H1 (cell line): ENCODE measurements at regions not wholly inside any gene's neighbourhood (a gene's known extent, or its start where the extent isn't known, plus 50 kb on each side); places are given as distances from the start of the nearest gene placed in this dataset.

ENCODE experiments used
- CTCF ChIA-PET: fragments of 300-600 bp; sonication (Branson Sonifier 250); formaldehyde crosslinking; loops from one replicate; lab custom pipeline; 2021; ENCODE audit not compliant: partially characterized antibody; lab: Charles Lee
- POLR2A ChIA-PET: fragments of 300-600 bp; sonication (Branson Sonifier 250); formaldehyde crosslinking; loops from one replicate; lab custom pipeline; 2021; ENCODE audit warnings: inconsistent platforms; ENCODE audit not compliant: partially characterized antibody; lab: Charles Lee
- DNase-seq, 2 experiments: peaks; one replicate each; pipeline versions ENCODE4 v3.0.0 to v3.0.0-alpha.2; 2010 to 2022; ENCODE audit warnings: low spot score in 2 of 2, low read depth in 1 of 2, mixed read lengths in 1 of 2
- FAIRE-seq: peaks from 2 replicates; lab custom pipeline; 2011; peaks lifted over from hg19 to GRCh38; lab: Jason Lieb, UNC
- H2AFZ ChIP-seq: 2 replicates; pipeline ENCODE4 v1.8.1; 2012; ENCODE audit warnings: low read length, inconsistent platforms
- H2AK5ac ChIP-seq: 2 replicates; pipeline ENCODE4 v1.6.1; 2013; ENCODE audit warnings: low read depth, low read length
- H2BK120ac ChIP-seq: replicated peaks from 2 replicates; pipeline ENCODE3; 2013; ENCODE audit warnings: low read depth, low read length, inconsistent platforms
- H2BK12ac ChIP-seq: 2 replicates; pipeline ENCODE4 v1.6.1; 2013; ENCODE audit warnings: low read depth, low read length
- H2BK15ac ChIP-seq: 2 replicates; pipeline ENCODE4 v1.6.1; 2013; ENCODE audit warnings: low read length
- H2BK20ac ChIP-seq: 2 replicates; pipeline ENCODE4 v1.6.1; 2013; ENCODE audit warnings: low read length
- H2BK5ac ChIP-seq: 2 replicates; pipeline ENCODE4 v1.6.1; 2013; ENCODE audit warnings: low read depth, low read length
- H3K14ac ChIP-seq: 2 replicates; pipeline ENCODE4 v1.6.1; 2013; ENCODE audit warnings: inconsistent platforms; ENCODE audit not compliant: insufficient read length
- H3K18ac ChIP-seq: 2 replicates; pipeline ENCODE4 v1.6.1; 2013; ENCODE audit warnings: low read length; ENCODE audit errors: extremely low read depth
- H3K23ac ChIP-seq: 2 replicates; pipeline ENCODE4 v1.6.1; 2013; ENCODE audit warnings: inconsistent platforms; ENCODE audit not compliant: insufficient read length
- H3K23me2 ChIP-seq: 2 replicates; pipeline ENCODE4 v1.6.1; 2013; ENCODE audit warnings: low read depth, low read length
- H3K27ac ChIP-seq: 2 replicates; pipeline ENCODE4 v1.6.1; 2011; ENCODE audit warnings: low read depth, low read length, inconsistent platforms
- H3K27me3 ChIP-seq, 4 experiments: replicated peaks in 1 of 4; 1 replicate in 1 of 4; 2 replicates in 3 of 4; pipeline versions ENCODE4 v1.6.1 to v1.8.1; 2011 to 2013; ENCODE audit warnings: low read length in 3 of 4, mild to moderate bottlenecking in 3 of 4, inconsistent platforms in 2 of 4, mixed read lengths in 2 of 4, moderate library complexity in 1 of 4; ENCODE audit not compliant: control insufficient read depth in 3 of 4, insufficient read depth in 3 of 4; ENCODE audit errors: extremely low read depth in 1 of 4
- H3K36me3 ChIP-seq, 4 experiments: 2 replicates each; pipeline versions ENCODE4 v1.6.1 to v1.8.1; 2011 to 2013; ENCODE audit warnings: mild to moderate bottlenecking in 4 of 4, low read length in 3 of 4, moderate library complexity in 2 of 4, control low read depth in 1 of 4, inconsistent platforms in 1 of 4; ENCODE audit not compliant: insufficient read depth in 4 of 4, control insufficient read depth in 2 of 4
- H3K4ac ChIP-seq: replicated peaks from 2 replicates; pipeline ENCODE3; 2013; ENCODE audit warnings: low read length, low read depth, mixed read lengths, inconsistent platforms; ENCODE audit not compliant: insufficient read length
- H3K4me1 ChIP-seq, 4 experiments: replicated peaks in 1 of 4; 1 replicate in 1 of 4; 2 replicates in 3 of 4; pipeline versions ENCODE4 v1.6.1 to v1.8.1; 2011 to 2013; ENCODE audit warnings: low read length in 3 of 4, inconsistent platforms in 2 of 4, mixed read lengths in 1 of 4; ENCODE audit not compliant: insufficient read depth in 4 of 4, control insufficient read depth in 3 of 4
- H3K4me2 ChIP-seq, 2 experiments: 2 replicates each; pipeline versions ENCODE4 v1.6.1 to v1.8.1; 2011 to 2013; ENCODE audit warnings: low read depth in 2 of 2, low read length in 2 of 2, control low read depth in 1 of 2, inconsistent platforms in 1 of 2, mild to moderate bottlenecking in 1 of 2; ENCODE audit not compliant: insufficient read depth in 1 of 2
- H3K4me3 ChIP-seq, 4 experiments: fragments of 200-600, 300-600 bp in 1 of 4; sonication (generic), shearing (Covaris generic), sonication (Bioruptor Twin) in 1 of 4; 2 replicates each; pipeline versions ENCODE4 v1.5.1 to v1.8.1; 2011 to 2016; ENCODE audit warnings: low read length in 4 of 4, low read depth in 3 of 4, control low read depth in 2 of 4, inconsistent platforms in 2 of 4, mild to moderate bottlenecking in 2 of 4, mixed read lengths in 1 of 4, moderate library complexity in 1 of 4; ENCODE audit not compliant: insufficient read depth in 2 of 4; ENCODE audit errors: extremely low read depth in 1 of 4
- H3K56ac ChIP-seq: replicated peaks from 2 replicates; pipeline ENCODE3; 2013; ENCODE audit warnings: low read depth, mild to moderate bottlenecking, mixed read lengths, low read length, inconsistent platforms; ENCODE audit not compliant: insufficient read length
- H3K79me1 ChIP-seq: 2 replicates; pipeline ENCODE4 v1.6.1; 2013; ENCODE audit warnings: low read depth, low read length, control low read depth
- H3K79me2 ChIP-seq, 2 experiments: 2 replicates each; pipeline versions ENCODE4 v1.6.1 to v1.8.1; 2012 to 2013; ENCODE audit warnings: low read length in 2 of 2, mild to moderate bottlenecking in 2 of 2, inconsistent platforms in 1 of 2; ENCODE audit not compliant: insufficient read depth in 2 of 2, control insufficient read depth in 1 of 2
- H3K9ac ChIP-seq, 4 experiments: replicated peaks in 1 of 4; 1 replicate in 1 of 4; 2 replicates in 3 of 4; pipeline versions ENCODE4 v1.6.1 to v1.8.1; 2011 to 2013; ENCODE audit warnings: low read depth in 3 of 4, low read length in 3 of 4, control low read depth in 2 of 4, mild to moderate bottlenecking in 2 of 4, moderate library complexity in 2 of 4, inconsistent platforms in 1 of 4; ENCODE audit errors: extremely low read depth in 1 of 4
- H3K9me3 ChIP-seq, 2 experiments: 2 replicates each; pipeline versions ENCODE4 v1.6.1 to v1.8.1; 2012 to 2013; ENCODE audit warnings: mild to moderate bottlenecking in 2 of 2, moderate library complexity in 2 of 2, control low read depth in 1 of 2, inconsistent platforms in 1 of 2, low read depth in 1 of 2, low read length in 1 of 2, mixed read lengths in 1 of 2; ENCODE audit not compliant: insufficient read depth in 2 of 2
- H4K20me1 ChIP-seq, 2 experiments: replicated peaks in 1 of 2; 2 replicates each; pipeline versions ENCODE3 to v1.8.1; 2011 to 2013; ENCODE audit warnings: inconsistent platforms in 2 of 2, low read length in 2 of 2, mild to moderate bottlenecking in 1 of 2; ENCODE audit not compliant: insufficient read depth in 2 of 2, control insufficient read depth in 1 of 2
- H4K5ac ChIP-seq: 2 replicates; pipeline ENCODE4 v1.6.1; 2013; ENCODE audit warnings: low read length, low read depth, mixed read lengths, inconsistent platforms; ENCODE audit not compliant: insufficient read length
- H4K8ac ChIP-seq: 2 replicates; pipeline ENCODE4 v1.8.0; 2013; ENCODE audit warnings: mild to moderate bottlenecking, moderate library complexity, low read length, inconsistent platforms; ENCODE audit not compliant: insufficient read depth; ENCODE audit errors: extremely low read depth
- H4K91ac ChIP-seq: replicated peaks from 2 replicates; pipeline ENCODE3; 2013; ENCODE audit warnings: low read length, mixed read lengths, inconsistent platforms; ENCODE audit not compliant: insufficient read length
- ASH2L ChIP-seq: fragments of 200-600, 300-600 bp; sonication (generic); IDR thresholded peaks from one replicate; pipeline ENCODE4 v1.7.1; 2017; ENCODE audit warnings: low read length
- ATF2 ChIP-seq: IDR thresholded peaks from 2 replicates; pipeline ENCODE4 v1.6.1; 2012; ENCODE audit warnings: low read length, inconsistent platforms
- CHD2 ChIP-seq: IDR thresholded peaks from 2 replicates; pipeline ENCODE4 v1.6.1; 2012; ENCODE audit warnings: low read length, improper control_type of control experiment
- CREB1 ChIP-seq: IDR thresholded peaks from 2 replicates; pipeline ENCODE4 v1.6.1; 2012; ENCODE audit warnings: inconsistent platforms
- EZH2 ChIP-seq: fragments of 200-600 bp; sonication (generic); IDR thresholded peaks from 2 replicates; pipeline ENCODE4 v1.7.1; 2012; ENCODE audit warnings: low read depth, mild to moderate bottlenecking, moderate library complexity, low read length, inconsistent platforms; ENCODE audit not compliant: severe bottlenecking
- MAFK ChIP-seq: IDR thresholded peaks from 2 replicates; pipeline ENCODE4 v1.6.1; 2012; ENCODE audit warnings: low read depth, mild to moderate bottlenecking, improper control_type of control experiment, low read length
- MAX ChIP-seq: IDR thresholded peaks from 2 replicates; pipeline ENCODE4 v1.6.1; 2012; ENCODE audit warnings: inconsistent platforms
- NANOG ChIP-seq: IDR thresholded peaks from 2 replicates; pipeline ENCODE4 v1.6.1; 2011; ENCODE audit warnings: low read length, low read depth, mild to moderate bottlenecking, inconsistent platforms; ENCODE audit not compliant: insufficient read depth, poor library complexity, severe bottlenecking
- RNF2 ChIP-seq: fragments of 200-900, 300-1000 bp; sonication (generic); IDR thresholded peaks from 2 replicates; pipeline ENCODE4 v1.7.1; 2016; ENCODE audit warnings: borderline replicate concordance, low read depth, mild to moderate bottlenecking, antibody characterized with exemption, low read length; ENCODE audit not compliant: poor library complexity, severe bottlenecking; ENCODE audit errors: missing control alignments
- SP1 ChIP-seq: IDR thresholded peaks from 2 replicates; pipeline ENCODE4 v1.6.1; 2011; ENCODE audit warnings: low read depth, low read length
- SP4 ChIP-seq: IDR thresholded peaks from 2 replicates; pipeline ENCODE4 v1.6.1; 2012; ENCODE audit warnings: low read length, inconsistent platforms
- TBP ChIP-seq: IDR thresholded peaks from 2 replicates; pipeline ENCODE4 v1.6.1; 2011; ENCODE audit warnings: low read depth, low read length, improper control_type of control experiment
- WGBS, 2 experiments: shearing (Covaris generic) in 1 of 2; methylation state at CpG; one replicate each; pipeline versions ENCODE4 v1.1.6 to v1.1.7; 2013 to 2015; ENCODE audit warnings: low lambda C conversion rate in 2 of 2, mixed read lengths in 2 of 2, inconsistent platforms in 1 of 2, low coverage in 1 of 2, missing lambda C conversion rate in 1 of 2; ENCODE audit not compliant: insufficient replicate concordance in 2 of 2, insufficient coverage in 1 of 2, insufficient read length in 1 of 2; ENCODE audit errors: extremely low coverage in 1 of 2, missing lambda C conversion rate in 1 of 2; 5-methylcytosine and 5-hydroxymethylcytosine counted together

GRCh38 chr4:15294832-15295231 is 133.0 kb upstream of the C1QTNF7 start:
- H3K14ac ChIP-seq = no peak overlapping the region
- no peak overlapping the region for H3K23ac ChIP-seq
- H4K5ac ChIP-seq = no peak overlapping the region
- H4K20me1 ChIP-seq = no peaks in the 10 kb centered on the region
- WGBS, 2 experiments = 87% methylated on average over 4 of the region's 4 CpGs; no CpG with 5 or more reads in 1 of the 2 experiments
- no peaks in the 10 kb centered on the region for H3K4me1 ChIP-seq
- no peak overlapping the region for H2BK15ac ChIP-seq
- H3K27me3 ChIP-seq = no peaks in the 10 kb centered on the region; a peak in 2 of 7 replicates
- H4K91ac ChIP-seq = no peak overlapping the region
- no peak for FAIRE-seq
- no peak overlapping the region for H2AFZ ChIP-seq
- H3K27ac ChIP-seq = no peak overlapping the region
- no peak overlapping the region for H2BK120ac ChIP-seq
- no peaks in the 10 kb centered on the region for H3K23me2 ChIP-seq
- no peak overlapping the region for H2BK12ac ChIP-seq
- H3K9me3 ChIP-seq = no peaks in the 10 kb centered on the region
- H3K79me2 ChIP-seq = no peaks in the 10 kb centered on the region
- no peak overlapping the region for H3K56ac ChIP-seq
- H3K18ac ChIP-seq = no peak overlapping the region
- H3K36me3 ChIP-seq = no peaks in the 10 kb centered on the region
- H3K9ac ChIP-seq = no peak overlapping the region
- no peak overlapping the region for H2AK5ac ChIP-seq
- no peak overlapping the region for H3K4me3 ChIP-seq
- H3K4ac ChIP-seq = no peak overlapping the region
- no peak overlapping the region for H2BK20ac ChIP-seq
- ChIA-PET POLR2A (no interaction called here), CTCF (interaction anchor here (1.1 to 1.4 kb wide), 2 partner anchors 11 to 40 kb away, joined by 3 read pairs; no protein-coding TSS in a partner anchor)
- TF ChIP-seq ASH2L (no peak), RNF2 (no peak), ATF2 (no peak), NANOG (no peak), TBP (no peak), MAX (no peak), SP1 (no peak), SP4 (no peak), MAFK (no peak), EZH2 (no peak), CHD2 (no peak), CREB1 (no peak)
- TF ChIP-seq, all 59 proteins: peak for 0
- Histone ChIP-seq H2BK5ac (no peak overlapping the region), H4K8ac (no peak overlapping the region), H3K79me1 (no peaks in the 10 kb centered on the region), H3K4me2 (no peak overlapping the region)
- DNase-seq = no peak
